ENCODE measurements at regions not wholly inside any gene's neighbourhood (a gene's known extent, or its start where the extent isn't known, plus 50 kb on each side); places are given as distances from the start of the nearest gene placed in this dataset.

DNA sequence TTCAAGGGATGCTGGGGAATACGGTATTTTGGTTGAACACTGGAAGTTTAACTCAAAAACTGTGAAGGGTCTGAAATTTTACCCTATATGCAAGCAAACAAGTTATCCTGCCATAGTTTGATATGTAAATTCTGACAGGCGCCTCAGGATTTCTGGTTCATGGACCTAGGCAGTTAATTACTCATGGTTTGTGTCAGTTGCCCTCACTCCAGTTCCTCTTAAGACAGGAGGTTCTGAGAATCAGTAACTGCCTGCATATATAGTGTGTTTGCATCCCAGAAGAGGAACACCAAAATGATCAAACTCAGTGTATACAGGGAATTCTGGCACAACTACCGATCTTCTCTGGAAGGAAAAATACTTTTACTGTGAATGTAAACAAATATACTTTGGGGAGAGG, 360.4 kb upstream of the NWD2 start:
- TF ChIP-seq YY1 (IDR thresholded peaks at IDR 0.05; ENCODE audit: insufficient read depth, insufficient read length) (no peak), ZNF274 (IDR thresholded peaks at IDR 0.05; ENCODE audit: low read depth, low read length) (no peak), SUZ12 (IDR thresholded peaks at IDR 0.05; ENCODE audit: extremely low read depth, insufficient read depth, insufficient read length) (no peak)

All from NT2/D1 (cell line).